Fibroblast of lung (primary cell): ENCODE measurements at regions not wholly inside any gene's neighbourhood (a gene's known extent, or its start where the extent isn't known, plus 50 kb on each side); places are given as distances from the start of the nearest gene placed in this dataset.

Experiments used
- DNase-seq, 2 donors: peaks; one replicate each; pipeline versions ENCODE4 v3.0.0 to v3.0.0-alpha.2; 2010; ENCODE audit warnings: low read depth in 2 of 2
- H2AFZ ChIP-seq: 2 replicates; pipeline ENCODE4 v1.5.1; 2012; ENCODE audit warnings: low read length, control low read depth, inconsistent platforms
- H3K27ac ChIP-seq: 2 replicates; pipeline ENCODE4 v1.5.1; 2011; ENCODE audit warnings: low read length, control low read depth; ENCODE audit not compliant: insufficient read depth
- H3K27me3 ChIP-seq: 2 replicates; pipeline ENCODE4 v1.5.1; 2011; ENCODE audit warnings: mild to moderate bottlenecking, low read length; ENCODE audit not compliant: control insufficient read depth, insufficient read depth
- H3K36me3 ChIP-seq: 2 replicates; pipeline ENCODE4 v1.5.1; 2011; ENCODE audit warnings: low read length; ENCODE audit not compliant: control insufficient read depth, insufficient read depth
- H3K4me1 ChIP-seq: 2 replicates; pipeline ENCODE4 v1.5.1; 2011; ENCODE audit warnings: low read length; ENCODE audit not compliant: control insufficient read depth, insufficient read depth; ENCODE audit errors: extremely low read depth
- H3K4me2 ChIP-seq: 2 replicates; pipeline ENCODE4 v1.5.1; 2011; ENCODE audit warnings: low read length, control low read depth; ENCODE audit not compliant: insufficient read depth; ENCODE audit errors: extremely low read depth
- H3K4me3 ChIP-seq, 4 experiments: fragments of 200-600 bp in 1 of 4; sonication (generic) in 1 of 4; replicated peaks in 1 of 4; 2 replicates each; pipeline ENCODE4 v1.5.1; 2011 to 2016; ENCODE audit warnings: low read length in 4 of 4, low read depth in 3 of 4, mild to moderate bottlenecking in 3 of 4, control low read depth in 2 of 4, inconsistent platforms in 1 of 4, mixed read lengths in 1 of 4; ENCODE audit not compliant: insufficient read depth in 1 of 4; ENCODE audit errors: control extremely low read depth in 1 of 4
- H3K79me2 ChIP-seq: 2 replicates; pipeline ENCODE4 v1.5.1; 2012; ENCODE audit warnings: mild to moderate bottlenecking, low read length, inconsistent platforms; ENCODE audit not compliant: control insufficient read depth, insufficient read depth
- H3K9ac ChIP-seq: 2 replicates; pipeline ENCODE4 v1.5.1; 2011; ENCODE audit warnings: mild to moderate bottlenecking, low read length, control low read depth; ENCODE audit not compliant: insufficient read depth
- H3K9me3 ChIP-seq: 2 replicates; pipeline ENCODE4 v1.5.1; 2012; ENCODE audit warnings: low read depth, low read length; ENCODE audit not compliant: control insufficient read depth, insufficient read depth
- H4K20me1 ChIP-seq: 2 replicates; pipeline ENCODE4 v1.5.1; 2011; ENCODE audit warnings: low read length; ENCODE audit not compliant: control insufficient read depth, insufficient read depth; ENCODE audit errors: extremely low read depth
- CTCF ChIP-seq, 2 donors: IDR thresholded peaks in 1 of 2; conservative IDR thresholded peaks in 1 of 2; 1 replicate in 1 of 2; 2 replicates in 1 of 2; pipeline ENCODE4 v1.5.1; 2011 to 2012; ENCODE audit warnings: low read length in 2 of 2, control low read depth in 1 of 2, inconsistent platforms in 1 of 2, low read depth in 1 of 2, mild to moderate bottlenecking in 1 of 2
- EZH2 ChIP-seq: IDR thresholded peaks from 2 replicates; pipeline ENCODE4 v1.5.1; 2012; ENCODE audit warnings: low read length, control low read depth, mild to moderate bottlenecking; ENCODE audit errors: missing control alignments

- no peak overlapping the region for H2AFZ ChIP-seq
- no peak overlapping the region for H3K9ac ChIP-seq
- no peak overlapping the region for H3K4me2 ChIP-seq
- no peak for DNase-seq
- no peaks in the 10 kb centered on the region for H3K4me1 ChIP-seq
- no peaks in the 10 kb centered on the region for H3K79me2 ChIP-seq
- no peak for TF ChIP-seq EZH2
- H3K4me3 ChIP-seq: no peak overlapping the region
- no peaks in the 10 kb centered on the region for H3K9me3 ChIP-seq
- H4K20me1 ChIP-seq: no peaks in the 10 kb centered on the region
- H3K27me3 ChIP-seq: no peaks in the 10 kb centered on the region
- no peaks in the 10 kb centered on the region for H3K36me3 ChIP-seq
- no peak overlapping the region for H3K27ac ChIP-seq
These were observed 217.1 kb upstream of the GHITM start for GRCh38 chr10:83921984-83922860.

GRCh38 chr10:83925133-83925532, 214.2 kb upstream of the GHITM start:
- Histone ChIP-seq H3K9ac (no peak overlapping the region), H3K36me3 (no peaks in the 10 kb centered on the region), H3K27me3 (no peaks in the 10 kb centered on the region), H3K9me3 (no peaks in the 10 kb centered on the region), H3K4me2 (no peak overlapping the region), H2AFZ (no peak overlapping the region), H3K4me1 (no peaks in the 10 kb centered on the region), H3K27ac (no peak overlapping the region), H3K79me2 (no peaks in the 10 kb centered on the region), H3K4me3 (no peak overlapping the region), H4K20me1 (no peaks in the 10 kb centered on the region)
- DNase-seq: no peak
- no peak for TF ChIP-seq EZH2
- TF ChIP-seq CTCF (conservative IDR thresholded peaks at IDR 0.05 in 1 of 2, IDR thresholded peaks at IDR 0.05 in 1 of 2; ENCODE audit: low read depth in 1 of 2, low read length in 2 of 2): no peak

GRCh38 chr10:83926606-83927005, 212.7 kb upstream of the GHITM start:
- Histone ChIP-seq H3K9ac (no peak overlapping the region), H3K27ac (no peak overlapping the region), H3K79me2 (no peaks in the 10 kb centered on the region), H3K4me2 (no peak overlapping the region), H3K36me3 (no peaks in the 10 kb centered on the region), H3K9me3 (no peaks in the 10 kb centered on the region), H4K20me1 (no peaks in the 10 kb centered on the region), H3K4me1 (no peaks in the 10 kb centered on the region), H2AFZ (no peak overlapping the region), H3K4me3 (no peak overlapping the region), H3K27me3 (no peaks in the 10 kb centered on the region)
- TF ChIP-seq CTCF (conservative IDR thresholded peaks at IDR 0.05 in 1 of 2, IDR thresholded peaks at IDR 0.05 in 1 of 2; ENCODE audit: low read depth in 1 of 2, low read length in 2 of 2) (no peak), EZH2 (no peak)
- no peak for DNase-seq
